ENCODE measurements at regions not wholly inside any gene's neighbourhood (a gene's known extent, or its start where the extent isn't known, plus 50 kb on each side); places are given as distances from the start of the nearest gene placed in this dataset.

GRCh38 chr7:85664341-85664740, 477.5 kb upstream of the SEMA3D start (continued):
- no peak for TF ChIP-seq E2F1 (CRISPR knock-in tag; IDR thresholded peaks at IDR 0.05)

- POLR2A ChIA-PET = no interaction called here
- ATAC-seq = no peak
- DNase-seq (ENCODE audit: extremely low read depth in 1 of 4, low spot score in 3 of 4) = no peak
- CTCF ChIA-PET (ENCODE audit: low intra/inter-chr PET ratio) = no interaction called here
- Histone ChIP-seq H3K9me1 (ENCODE audit: control insufficient read depth, insufficient read depth, low read length) (no peaks in the 10 kb centered on the region), H3K9me3 (replicated peaks; ENCODE audit: control insufficient read depth, insufficient read depth, low read depth, low read length) (no peaks in the 10 kb centered on the region; the same call in 1 of the 2 replicates), H3K27me3 (ENCODE audit: control insufficient read depth in 2 of 2, insufficient read depth in 2 of 2, low read length in 2 of 2) (no peaks in the 10 kb centered on the region), H3K79me2 (ENCODE audit: control insufficient read depth, insufficient read depth, low read length) (no peaks in the 10 kb centered on the region), H4K20me1 (replicated peaks; ENCODE audit: control insufficient read depth, insufficient read depth, low read length) (no peaks in the 10 kb centered on the region), H2AFZ (ENCODE audit: low read depth, low read length) (no peak overlapping the region), H3K4me1 (replicated peaks in 1 of 2; ENCODE audit: control insufficient read depth in 2 of 2, insufficient read depth in 2 of 2, low read length in 2 of 2) (no peaks in the 10 kb centered on the region), H3K36me3 (ENCODE audit: control insufficient read depth, insufficient read depth, low read length) (no peaks in the 10 kb centered on the region), H3K4me2 (ENCODE audit: insufficient read depth, low read length) (no peak overlapping the region), H3K27ac (ENCODE audit: extremely low read depth, low read depth, low read length) (no peak overlapping the region), H3K4me3 (no peak overlapping the region), H3K9ac (ENCODE audit: insufficient read depth in 1 of 2, low read depth in 2 of 2, low read length in 2 of 2) (no peak overlapping the region)
- FAIRE-seq = no peak
- no peak for TF ChIP-seq MAFF (IDR thresholded peaks at IDR 0.05; ENCODE audit: low read length)
- no peak for TF ChIP-seq ZNF197 (CRISPR knock-in tag; IDR thresholded peaks at IDR 0.05; ENCODE audit: low read depth)
- TF ChIP-seq MCM2 (IDR thresholded peaks at IDR 0.05; ENCODE audit: low read depth) = no peak
- TF ChIP-seq ZNF354B (CRISPR knock-in tag; IDR thresholded peaks at IDR 0.05) = no peak
- TF ChIP-seq, protein P1, sequence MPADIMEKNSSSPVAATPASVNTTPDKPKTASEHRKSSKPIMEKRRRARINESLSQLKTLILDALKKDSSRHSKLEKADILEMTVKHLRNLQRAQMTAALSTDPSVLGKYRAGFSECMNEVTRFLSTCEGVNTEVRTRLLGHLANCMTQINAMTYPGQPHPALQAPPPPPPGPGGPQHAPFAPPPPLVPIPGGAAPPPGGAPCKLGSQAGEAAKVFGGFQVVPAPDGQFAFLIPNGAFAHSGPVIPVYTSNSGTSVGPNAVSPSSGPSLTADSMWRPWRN (IDR thresholded peaks at IDR 0.05; ENCODE audit: low read depth) = no peak
- TF ChIP-seq ZNF347 (CRISPR knock-in tag; IDR thresholded peaks at IDR 0.05; ENCODE audit: low read depth) = no peak
- TF ChIP-seq SETDB1 (IDR thresholded peaks at IDR 0.05; ENCODE audit: low read length) = no peak
- no peak for TF ChIP-seq GTF2E2 (tag; IDR thresholded peaks at IDR 0.05)
- no peak for TF ChIP-seq SMC3 (conservative IDR thresholded peaks at IDR 0.05; ENCODE audit: insufficient read depth, low read depth, low read length)
- no peak for TF ChIP-seq ZBTB8A (IDR thresholded peaks at IDR 0.05; ENCODE audit: partially characterized antibody)
- no peak for TF ChIP-seq RUNX1 (IDR thresholded peaks at IDR 0.05; ENCODE audit: low read depth)
- no peak for TF ChIP-seq HEY1 (CRISPR knock-in tag; IDR thresholded peaks at IDR 0.05; ENCODE audit: borderline replicate concordance)
- TF ChIP-seq FOXA1 (IDR thresholded peaks at IDR 0.05; ENCODE audit: borderline replicate concordance) = no peak
- no peak for TF ChIP-seq DDX20 (tag; IDR thresholded peaks at IDR 0.05; ENCODE audit: low read depth)
- TF ChIP-seq RBBP5 (IDR thresholded peaks at IDR 0.05; ENCODE audit: borderline replicate concordance, insufficient read depth, low read length, poor library complexity, severe bottlenecking) = no peak
- TF ChIP-seq ZNF12 (CRISPR knock-in tag; IDR thresholded peaks at IDR 0.05) = no peak
- TF ChIP-seq THRAP3 (IDR thresholded peaks at IDR 0.05; ENCODE audit: borderline replicate concordance) = no peak
- no peak for TF ChIP-seq DNMT1 (IDR thresholded peaks at IDR 0.05)
- TF ChIP-seq BMI1 (IDR thresholded peaks at IDR 0.05; ENCODE audit: low read length) = no peak
- in situ Hi-C loops (cut with MboI) = no loop called here
- intact Hi-C loops (cut with micrococcal nuclease) = no loop called here
- no TSS peak for BruUV-seq (replicated peaks)
Measured at GRCh38 chr7:85659364-85659763, 472.5 kb upstream of the SEMA3D start.

Measured in K562 (cell line).